ENCODE measurements at regions not wholly inside any gene's neighbourhood (a gene's known extent, or its start where the extent isn't known, plus 50 kb on each side); places are given as distances from the start of the nearest gene placed in this dataset.

DNA sequence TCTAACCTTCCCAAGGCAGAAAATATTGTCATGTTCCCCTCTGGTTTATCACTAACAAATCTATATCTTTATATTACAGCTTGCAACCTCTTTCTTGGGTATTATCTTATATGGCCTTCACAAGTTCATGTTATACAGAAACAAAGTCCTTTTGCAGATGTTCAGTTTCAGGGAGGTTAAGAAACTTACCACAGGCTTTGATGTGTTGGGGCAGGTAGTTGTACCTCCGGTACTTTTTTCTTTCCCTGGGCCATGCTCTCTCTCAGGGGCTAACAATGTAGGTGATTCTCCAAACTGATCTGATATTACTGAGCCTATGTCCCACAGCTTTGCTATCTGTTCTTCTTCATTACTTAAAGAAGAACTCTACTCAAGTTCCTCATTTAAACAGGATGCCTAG is 548.9 kb upstream of the SYT4 start:
- DNase-seq (no peak), ATAC-seq (no peak)
- H3K27ac ChIP-seq, result no peak overlapping the region
- H3K4me3 ChIP-seq, result no peak overlapping the region
- no peaks in the 10 kb centered on the region for H3K9me3 ChIP-seq
- H3K4me1 ChIP-seq, result no peaks in the 10 kb centered on the region
- no peaks in the 10 kb centered on the region for H3K27me3 ChIP-seq (ENCODE audit: low read depth)
- intact Hi-C loops (cut with DNase I), result no loop called here
- TF ChIP-seq, protein P1, sequence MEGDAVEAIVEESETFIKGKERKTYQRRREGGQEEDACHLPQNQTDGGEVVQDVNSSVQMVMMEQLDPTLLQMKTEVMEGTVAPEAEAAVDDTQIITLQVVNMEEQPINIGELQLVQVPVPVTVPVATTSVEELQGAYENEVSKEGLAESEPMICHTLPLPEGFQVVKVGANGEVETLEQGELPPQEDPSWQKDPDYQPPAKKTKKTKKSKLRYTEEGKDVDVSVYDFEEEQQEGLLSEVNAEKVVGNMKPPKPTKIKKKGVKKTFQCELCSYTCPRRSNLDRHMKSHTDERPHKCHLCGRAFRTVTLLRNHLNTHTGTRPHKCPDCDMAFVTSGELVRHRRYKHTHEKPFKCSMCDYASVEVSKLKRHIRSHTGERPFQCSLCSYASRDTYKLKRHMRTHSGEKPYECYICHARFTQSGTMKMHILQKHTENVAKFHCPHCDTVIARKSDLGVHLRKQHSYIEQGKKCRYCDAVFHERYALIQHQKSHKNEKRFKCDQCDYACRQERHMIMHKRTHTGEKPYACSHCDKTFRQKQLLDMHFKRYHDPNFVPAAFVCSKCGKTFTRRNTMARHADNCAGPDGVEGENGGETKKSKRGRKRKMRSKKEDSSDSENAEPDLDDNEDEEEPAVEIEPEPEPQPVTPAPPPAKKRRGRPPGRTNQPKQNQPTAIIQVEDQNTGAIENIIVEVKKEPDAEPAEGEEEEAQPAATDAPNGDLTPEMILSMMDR (IDR thresholded peaks at IDR 0.05), result no peak
- H3K36me3 ChIP-seq, result no peaks in the 10 kb centered on the region

DNA sequence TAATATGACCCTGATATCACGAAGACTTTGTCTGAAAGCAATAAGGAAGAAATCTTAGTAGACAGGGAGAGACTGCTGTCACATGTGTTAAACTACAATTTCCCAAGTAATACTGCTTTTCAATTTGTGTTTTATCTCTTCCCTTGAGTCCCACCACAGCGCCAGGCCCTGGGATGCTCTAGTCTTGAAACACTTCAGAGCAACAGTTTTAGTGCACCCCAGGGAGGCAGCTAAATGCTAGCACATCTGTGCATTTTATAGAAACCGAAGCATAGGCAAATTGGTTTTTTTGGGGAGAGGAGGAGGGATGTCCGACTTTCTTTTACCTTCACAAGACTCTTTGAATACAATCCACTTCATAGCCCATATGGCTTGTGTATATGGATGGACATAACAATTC is 550.0 kb upstream of the SYT4 start:
- Histone ChIP-seq H3K4me3 (no peak overlapping the region), H3K4me1 (no peaks in the 10 kb centered on the region), H3K9me3 (no peaks in the 10 kb centered on the region), H3K27me3 (ENCODE audit: low read depth) (no peaks in the 10 kb centered on the region), H3K27ac (no peak overlapping the region), H3K36me3 (no peaks in the 10 kb centered on the region)
- intact Hi-C loops (cut with DNase I), result no loop called here
- ATAC-seq, result no peak
- TF ChIP-seq, protein P1 (IDR thresholded peaks at IDR 0.05), result no peak
- no peak for DNase-seq

DNA sequence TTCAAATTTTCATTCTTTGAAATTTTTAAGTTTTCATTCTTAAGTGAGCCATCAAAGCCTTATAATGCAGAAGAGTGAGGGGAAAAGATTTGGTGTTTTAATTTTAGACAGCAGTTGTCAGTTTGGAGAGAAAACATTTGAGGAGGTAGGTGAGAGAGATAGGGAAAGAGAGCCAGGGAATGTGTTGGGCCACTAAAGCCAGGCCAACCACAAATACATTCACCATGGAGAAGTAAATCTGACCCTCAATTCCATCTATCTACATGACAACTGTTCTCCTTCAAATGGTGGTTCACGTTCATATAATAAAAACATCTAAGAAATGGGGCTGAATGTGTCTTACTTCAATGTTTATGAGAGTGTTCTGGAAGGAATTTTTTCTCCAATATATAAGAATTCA is 553.0 kb upstream of the SYT4 start:
- no peaks in the 10 kb centered on the region for H3K9me3 ChIP-seq
- no peaks in the 10 kb centered on the region for H3K36me3 ChIP-seq
- H3K27ac ChIP-seq, result no peak overlapping the region
- H3K27me3 ChIP-seq (ENCODE audit: low read depth), result no peaks in the 10 kb centered on the region
- H3K4me1 ChIP-seq, result no peaks in the 10 kb centered on the region
- intact Hi-C loops (cut with DNase I), result no loop called here
- H3K4me3 ChIP-seq, result no peak overlapping the region
- TF ChIP-seq, protein P1 (IDR thresholded peaks at IDR 0.05), result no peak
- DNase-seq, result no peak
- no peak for ATAC-seq

DNA sequence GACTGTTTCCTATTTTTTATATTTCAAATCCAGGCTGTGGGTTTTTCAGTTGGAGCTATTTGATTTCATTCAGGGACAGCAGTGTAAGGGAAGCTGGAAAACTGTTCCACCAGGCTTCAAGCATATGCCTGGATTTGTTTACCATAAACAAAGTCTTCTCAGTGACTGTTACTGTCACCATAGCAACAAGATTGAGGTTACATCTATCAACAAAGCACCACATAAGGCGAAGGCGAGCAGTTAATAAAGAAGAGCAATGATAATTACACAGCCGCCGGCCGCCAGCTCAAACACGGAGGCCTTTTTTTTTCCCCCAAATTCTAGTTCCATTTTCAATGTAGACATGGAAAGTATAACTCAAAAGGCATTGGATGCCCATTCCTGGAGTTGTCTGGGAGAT is 553.7 kb upstream of the SYT4 start:
- Histone ChIP-seq H3K27ac (no peak overlapping the region), H3K27me3 (ENCODE audit: low read depth) (no peaks in the 10 kb centered on the region), H3K36me3 (no peaks in the 10 kb centered on the region), H3K4me1 (no peaks in the 10 kb centered on the region), H3K4me3 (no peak overlapping the region), H3K9me3 (no peaks in the 10 kb centered on the region)
- intact Hi-C loops (cut with DNase I), result no loop called here
- DNase-seq, result no peak
- TF ChIP-seq, protein P1 (IDR thresholded peaks at IDR 0.05), result no peak
- ATAC-seq, result no peak

DNA sequence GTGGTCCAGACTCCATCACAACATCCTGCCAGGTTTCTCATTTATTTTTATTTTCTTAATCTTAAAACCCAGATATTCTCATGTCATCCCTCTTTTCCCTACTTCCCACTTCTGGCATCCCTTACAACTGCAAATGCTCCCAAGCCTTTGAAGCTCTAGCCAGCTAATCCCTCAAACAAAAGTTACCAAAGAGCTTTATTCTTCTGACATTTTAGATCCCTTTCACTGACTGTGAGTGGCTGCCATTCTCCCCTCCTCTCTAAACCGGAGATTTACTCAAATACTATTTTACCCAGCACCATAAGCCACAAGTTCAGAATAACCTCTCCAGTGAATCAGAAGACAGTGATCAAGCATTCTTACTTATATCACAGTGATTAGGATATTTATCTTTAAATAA is 569.0 kb upstream of the SYT4 start:
- H3K36me3 ChIP-seq, result no peaks in the 10 kb centered on the region
- peak overlapping the region; percentile 59 for H3K27ac ChIP-seq
- intact Hi-C loops (cut with DNase I), result no loop called here
- ATAC-seq (no peak), DNase-seq (no peak)
- no peaks in the 10 kb centered on the region for H3K27me3 ChIP-seq (ENCODE audit: low read depth)
- TF ChIP-seq, protein P1 (IDR thresholded peaks at IDR 0.05), result no peak
- peaks cover 4% of the 10 kb centered on the region for H3K4me1 ChIP-seq
- H3K4me3 ChIP-seq, result no peak overlapping the region
- no peaks in the 10 kb centered on the region for H3K9me3 ChIP-seq

All from lower lobe of right lung (tissue), 2 donors.